ENCODE measurements at regions not wholly inside any gene's neighbourhood (a gene's known extent, or its start where the extent isn't known, plus 50 kb on each side); places are given as distances from the start of the nearest gene placed in this dataset.

DNA sequence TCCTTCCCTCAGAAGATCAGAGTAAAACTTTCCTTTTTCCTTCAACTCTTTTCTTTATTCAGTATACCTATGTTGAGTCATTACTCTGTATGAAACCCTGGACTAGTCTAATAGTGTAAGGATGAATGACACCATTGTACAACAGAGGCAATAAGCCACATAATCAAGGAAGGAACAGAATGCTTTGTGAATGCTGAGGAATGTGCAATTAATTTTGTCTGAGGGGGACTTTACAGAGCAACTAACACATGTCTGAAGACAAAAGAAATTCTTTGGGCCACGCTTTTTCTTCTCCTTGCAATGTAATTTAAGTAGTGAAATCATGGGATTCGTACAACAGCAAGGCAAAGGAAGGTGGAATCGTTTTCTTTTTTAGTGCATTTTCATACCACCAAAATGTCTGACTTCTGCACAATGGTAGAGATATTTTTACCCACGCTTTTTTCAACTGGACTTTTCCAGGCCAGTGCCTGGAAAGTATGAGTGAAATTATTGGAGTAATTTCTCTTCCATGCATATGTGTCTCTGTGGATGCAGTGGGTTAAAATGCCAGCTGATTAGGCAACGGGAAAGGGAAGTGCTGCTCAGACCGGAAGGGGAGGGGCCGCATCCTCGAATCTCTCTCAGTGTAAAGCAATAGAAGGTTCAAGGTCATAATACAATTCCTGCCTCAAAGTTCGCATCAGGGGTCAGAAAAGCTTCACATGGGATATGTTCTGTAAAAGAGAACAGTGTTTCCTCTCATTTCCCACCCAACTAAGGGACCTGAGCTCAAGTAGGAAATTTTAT lies 89.9 kb upstream of the MTHFD1L start:
- H3K27ac ChIP-seq, result peak overlapping the region in 8 of 12 donors; percentile 4 to 51 (median 21)
- 42 to 51% (median 48%) methylated on average over 9 of the region's 9 CpGs for WGBS, 4 donors
- peaks cover 0 to 8% (median 0%) of the 10 kb centered on the region in 12 donors for H3K4me1 ChIP-seq
- ATAC-seq, result peak in 3 of 4 donors; percentile 34 to 85 (median 57)
- DNase-seq, result peak in 4 of 5 donors; percentile 27 to 52 (median 44)
- H3K4me3 ChIP-seq, result no peak overlapping the region
- intact Hi-C loops (cut with DNase I), result no loop called here
- TF ChIP-seq POLR2A (IDR thresholded peaks at IDR 0.05), result no peak
- TF ChIP-seq, protein P1, sequence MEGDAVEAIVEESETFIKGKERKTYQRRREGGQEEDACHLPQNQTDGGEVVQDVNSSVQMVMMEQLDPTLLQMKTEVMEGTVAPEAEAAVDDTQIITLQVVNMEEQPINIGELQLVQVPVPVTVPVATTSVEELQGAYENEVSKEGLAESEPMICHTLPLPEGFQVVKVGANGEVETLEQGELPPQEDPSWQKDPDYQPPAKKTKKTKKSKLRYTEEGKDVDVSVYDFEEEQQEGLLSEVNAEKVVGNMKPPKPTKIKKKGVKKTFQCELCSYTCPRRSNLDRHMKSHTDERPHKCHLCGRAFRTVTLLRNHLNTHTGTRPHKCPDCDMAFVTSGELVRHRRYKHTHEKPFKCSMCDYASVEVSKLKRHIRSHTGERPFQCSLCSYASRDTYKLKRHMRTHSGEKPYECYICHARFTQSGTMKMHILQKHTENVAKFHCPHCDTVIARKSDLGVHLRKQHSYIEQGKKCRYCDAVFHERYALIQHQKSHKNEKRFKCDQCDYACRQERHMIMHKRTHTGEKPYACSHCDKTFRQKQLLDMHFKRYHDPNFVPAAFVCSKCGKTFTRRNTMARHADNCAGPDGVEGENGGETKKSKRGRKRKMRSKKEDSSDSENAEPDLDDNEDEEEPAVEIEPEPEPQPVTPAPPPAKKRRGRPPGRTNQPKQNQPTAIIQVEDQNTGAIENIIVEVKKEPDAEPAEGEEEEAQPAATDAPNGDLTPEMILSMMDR (IDR thresholded peaks at IDR 0.05), result no peak
- H3K9me3 ChIP-seq, result peaks cover 0 to 16% (median 0%) of the 10 kb centered on the region in 12 donors
- H3K36me3 ChIP-seq, result no peaks in the 10 kb centered on the region
- H3K27me3 ChIP-seq, result no peaks in the 10 kb centered on the region

DNA sequence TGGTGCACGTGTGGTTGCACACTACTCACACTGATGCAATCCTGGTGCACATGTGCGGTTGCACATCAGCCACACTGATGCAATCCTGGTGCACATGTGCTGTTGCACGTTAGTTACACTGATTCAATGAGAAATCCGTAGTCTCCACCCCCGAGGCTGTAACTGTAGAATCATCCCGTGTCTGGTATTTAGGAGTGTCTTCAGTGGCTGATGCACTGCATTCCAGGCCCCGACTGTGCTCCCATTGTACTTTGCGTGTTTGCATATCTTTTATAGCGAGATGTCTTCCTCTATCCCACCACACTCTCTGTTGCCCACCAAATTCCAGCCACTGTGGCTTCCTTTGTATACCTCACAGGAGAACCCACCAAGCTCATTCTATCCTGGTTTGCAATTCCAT lies 87.8 kb upstream of the MTHFD1L start:
- 81 to 87% (median 85%) methylated on average over 6 to 9 of the region's 9 CpGs for WGBS, 4 donors
- no peak overlapping the region for H3K4me3 ChIP-seq
- no peaks in the 10 kb centered on the region for H3K36me3 ChIP-seq
- DNase-seq (no peak), ATAC-seq (no peak)
- peaks cover 0 to 16% (median 0%) of the 10 kb centered on the region in 12 donors for H3K9me3 ChIP-seq
- intact Hi-C loops (cut with DNase I), result no loop called here
- H3K4me1 ChIP-seq, result peaks cover 0 to 8% (median 0%) of the 10 kb centered on the region in 12 donors
- no peaks in the 10 kb centered on the region for H3K27me3 ChIP-seq
- H3K27ac ChIP-seq, result no peak overlapping the region
- no peak for TF ChIP-seq POLR2A (IDR thresholded peaks at IDR 0.05)
- TF ChIP-seq, protein P1 (IDR thresholded peaks at IDR 0.05), result no peak

GRCh38 chr6:150783813-150784212 lies 81.7 kb upstream of the MTHFD1L start:
- H3K4me3 ChIP-seq, result no peak overlapping the region
- intact Hi-C loops (cut with DNase I), result no loop called here
- H3K27ac ChIP-seq, result peak overlapping the region in 2 of 12 donors; percentile 21 to 32
- 71 to 81% (median 79%) methylated on average over 2 of the region's 2 CpGs for WGBS, 4 donors
- peaks cover 0 to 10% (median 0%) of the 10 kb centered on the region in 12 donors for H3K4me1 ChIP-seq
- TF ChIP-seq, protein P1 (IDR thresholded peaks at IDR 0.05), result no peak
- TF ChIP-seq POLR2A (IDR thresholded peaks at IDR 0.05), result no peak
- ATAC-seq, result peak in 2 of 4 donors; percentile 50 to 77
- no peaks in the 10 kb centered on the region for H3K27me3 ChIP-seq
- no peak for DNase-seq
- peaks cover 0 to 10% (median 0%) of the 10 kb centered on the region in 12 donors for H3K9me3 ChIP-seq
- peaks cover 0 to 11% (median 0%) of the 10 kb centered on the region in 9 donors for H3K36me3 ChIP-seq

GRCh38 chr6:150787429-150787828 lies 78.1 kb upstream of the MTHFD1L start:
- no peaks in the 10 kb centered on the region for H3K27me3 ChIP-seq
- peaks cover 0 to 10% (median 0%) of the 10 kb centered on the region in 12 donors for H3K9me3 ChIP-seq
- TF ChIP-seq, protein P1 (IDR thresholded peaks at IDR 0.05), result no peak
- no peak for TF ChIP-seq POLR2A (IDR thresholded peaks at IDR 0.05)
- H3K27ac ChIP-seq, result peak overlapping the region in 1 of 12 donors; percentile 12
- ATAC-seq, result peak in 1 of 4 donors; percentile 37
- H3K36me3 ChIP-seq, result peaks cover 0 to 11% (median 0%) of the 10 kb centered on the region in 9 donors
- H3K4me3 ChIP-seq, result no peak overlapping the region
- intact Hi-C loops (cut with DNase I), result no loop called here
- 77 to 87% (median 82%) methylated on average over 7 of the region's 7 CpGs for WGBS, 4 donors
- no peak for DNase-seq
- H3K4me1 ChIP-seq, result peaks cover 0 to 10% (median 0%) of the 10 kb centered on the region in 12 donors
